NT2/D1 (cell line): ENCODE measurements at regions not wholly inside any gene's neighbourhood (a gene's known extent, or its start where the extent isn't known, plus 50 kb on each side); places are given as distances from the start of the nearest gene placed in this dataset.

Source experiments
- SUZ12 ChIP-seq: IDR thresholded peaks from 2 replicates; pipeline ENCODE4 v1.6.1; 2011; ENCODE audit not compliant: insufficient read length, insufficient read depth; ENCODE audit errors: extremely low read depth
- YY1 ChIP-seq: IDR thresholded peaks from 2 replicates; pipeline ENCODE4 v1.6.1; 2011; ENCODE audit not compliant: insufficient read length, insufficient read depth
- ZNF274 ChIP-seq: IDR thresholded peaks from 2 replicates; pipeline ENCODE4 v1.6.1; 2011; ENCODE audit warnings: mild to moderate bottlenecking, low read depth, low read length

GRCh38 chr14:86824167-86824566 is 1168.8 kb downstream of the GALC start:
- TF ChIP-seq YY1: no peak
- no peak for TF ChIP-seq ZNF274
- TF ChIP-seq SUZ12: no peak
